ENCODE measurements at regions not wholly inside any gene's neighbourhood (a gene's known extent, or its start where the extent isn't known, plus 50 kb on each side); places are given as distances from the start of the nearest gene placed in this dataset.

DNA sequence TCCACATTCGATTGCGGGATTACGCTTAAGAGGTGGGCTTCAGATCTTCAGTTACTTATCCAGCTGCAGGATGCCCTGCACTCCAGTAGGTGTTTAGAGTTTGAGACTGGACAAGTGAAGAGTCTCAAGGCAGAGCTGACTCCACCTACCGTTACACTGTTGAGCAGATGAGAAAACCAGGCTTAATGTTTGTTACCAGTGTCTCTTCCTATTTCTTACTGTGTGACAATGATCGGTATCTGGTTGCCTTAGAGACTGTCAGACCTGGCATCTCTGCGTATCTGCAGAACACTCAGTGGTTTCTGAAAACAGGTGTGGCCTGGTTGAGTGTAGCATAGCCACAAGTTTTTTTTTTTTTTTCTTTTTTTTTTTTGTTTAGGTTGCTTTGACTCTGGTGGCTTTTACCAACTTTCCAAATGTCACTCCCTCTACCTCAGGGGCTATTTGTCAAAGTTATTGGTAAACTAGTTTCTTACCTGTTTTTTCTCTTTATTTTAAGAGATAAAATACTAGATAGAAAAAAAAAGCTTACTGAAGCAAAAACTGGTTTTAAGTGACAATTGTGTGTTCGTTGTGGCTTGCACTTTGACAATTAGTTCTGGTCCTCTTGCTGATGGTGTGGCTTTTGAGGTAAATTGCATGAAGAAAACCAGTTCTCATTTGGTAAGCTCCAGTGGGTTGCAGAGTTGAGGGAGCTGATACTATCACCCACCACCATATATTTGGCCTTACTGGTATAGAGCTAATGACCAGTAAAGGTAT is 284.8 kb downstream of the ETS1 start:
- no peak for DNase-seq

- DNase-seq = no peak
Measured at GRCh38 chr11:128301756-128302155, 285.6 kb downstream of the ETS1 start.

DNA sequence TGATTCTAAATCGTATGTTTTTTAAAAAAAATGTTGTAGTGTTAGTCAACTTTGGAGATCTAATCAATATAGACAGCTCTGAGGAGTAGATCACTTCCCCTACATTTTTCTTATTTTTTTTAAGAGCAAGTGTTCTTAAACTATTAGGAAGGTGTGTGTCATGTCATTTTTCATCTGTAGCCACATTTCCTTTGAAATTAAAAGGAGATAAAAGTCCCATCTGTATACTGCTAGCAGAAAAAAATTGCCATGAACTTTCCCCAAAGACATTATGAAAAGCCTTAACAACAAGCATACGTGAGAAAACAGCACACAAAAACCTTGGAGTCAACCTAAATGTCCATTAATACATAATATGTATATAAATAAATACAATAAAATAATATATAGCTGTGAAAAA is 286.6 kb downstream of the ETS1 start:
- DNase-seq = no peak

- DNase-seq = no peak
Measured at GRCh38 chr11:128299132-128299726, 288.1 kb downstream of the ETS1 start.

DNA sequence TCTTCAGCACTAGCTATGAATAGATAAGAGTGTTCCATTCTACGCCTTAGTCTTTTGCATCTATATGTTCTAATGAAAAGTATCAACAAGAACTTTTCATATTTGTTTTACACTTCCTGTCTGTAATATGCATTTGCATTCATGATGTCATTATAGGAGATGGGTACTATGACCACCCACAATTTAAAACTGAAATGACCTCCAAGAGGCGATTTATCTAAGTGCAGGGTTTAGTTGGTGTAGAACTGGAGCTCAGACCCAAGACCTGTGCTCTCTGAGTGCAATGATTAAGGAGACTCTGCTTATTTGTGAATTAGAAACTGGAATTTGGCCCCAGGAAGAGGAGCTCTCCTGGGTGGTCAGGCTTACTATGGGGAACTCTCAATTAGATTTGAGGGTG is 289.1 kb downstream of the ETS1 start:
- no peak for DNase-seq

DNA sequence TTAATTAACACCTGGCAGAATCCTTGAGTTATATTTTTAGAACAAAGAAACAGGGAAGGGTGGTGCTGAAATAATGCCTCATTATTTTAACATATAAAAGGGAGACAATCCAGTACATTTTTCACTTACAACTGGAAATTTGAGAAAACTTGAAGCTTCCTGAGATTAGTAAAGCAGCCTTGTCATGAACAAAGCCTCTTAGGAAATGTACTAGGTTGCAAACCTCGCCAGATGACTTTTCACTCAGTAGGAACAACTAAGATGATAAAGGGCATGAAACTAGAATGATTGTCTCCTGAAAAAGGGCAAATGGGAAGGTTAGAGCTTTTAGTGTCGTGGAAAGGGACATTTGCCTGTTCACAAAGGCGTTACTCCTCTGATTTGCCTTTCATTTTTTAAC is 289.6 kb downstream of the ETS1 start:
- no peak for DNase-seq

GRCh38 chr11:128297091-128297651 is 290.2 kb downstream of the ETS1 start:
- DNase-seq = no peak

DNA sequence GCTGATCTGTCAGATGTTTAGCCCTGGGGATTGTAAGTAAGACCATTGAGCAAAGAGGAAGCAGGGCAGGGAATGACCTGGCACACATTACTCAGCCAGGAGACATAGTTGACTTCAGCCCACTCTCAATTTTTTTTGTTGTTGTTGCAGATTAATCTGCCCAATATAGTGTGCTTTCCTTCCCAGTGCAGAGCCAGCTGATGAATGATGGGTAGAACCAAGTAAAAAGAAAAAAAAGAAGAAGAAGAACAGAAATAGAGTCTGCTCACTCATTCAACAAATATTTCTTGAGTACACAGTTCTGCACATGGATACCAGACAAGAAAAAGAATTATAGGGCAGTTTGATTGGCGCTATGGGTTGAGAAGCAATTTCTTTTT is 292.7 kb downstream of the ETS1 start:
- no peak for DNase-seq

- no peak for DNase-seq
Measured at GRCh38 chr11:128294001-128294670, 293.2 kb downstream of the ETS1 start.

DNA sequence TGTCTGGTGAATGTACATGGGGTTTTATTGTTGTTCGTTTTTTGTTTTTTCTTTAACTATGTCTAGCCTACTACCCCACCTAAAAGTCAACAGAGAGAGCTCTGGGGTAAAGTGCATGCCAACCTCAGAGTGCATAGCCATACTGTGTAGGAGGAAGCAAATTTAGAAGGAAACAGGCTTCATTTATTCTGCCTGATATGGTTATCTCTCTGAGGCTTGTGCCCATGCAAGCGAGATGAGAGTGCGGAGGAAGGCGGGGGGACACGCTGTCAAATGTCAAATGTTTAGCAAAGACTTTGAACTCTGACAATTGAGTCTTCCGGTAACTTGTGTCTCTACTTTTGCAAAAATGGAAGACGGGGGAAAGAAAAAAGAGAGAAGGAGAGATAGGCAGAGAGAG is 295.5 kb downstream of the ETS1 start:
- no peak for DNase-seq

GRCh38 chr11:128291007-128291406 is 296.4 kb downstream of the ETS1 start:
- DNase-seq = no peak

DNA sequence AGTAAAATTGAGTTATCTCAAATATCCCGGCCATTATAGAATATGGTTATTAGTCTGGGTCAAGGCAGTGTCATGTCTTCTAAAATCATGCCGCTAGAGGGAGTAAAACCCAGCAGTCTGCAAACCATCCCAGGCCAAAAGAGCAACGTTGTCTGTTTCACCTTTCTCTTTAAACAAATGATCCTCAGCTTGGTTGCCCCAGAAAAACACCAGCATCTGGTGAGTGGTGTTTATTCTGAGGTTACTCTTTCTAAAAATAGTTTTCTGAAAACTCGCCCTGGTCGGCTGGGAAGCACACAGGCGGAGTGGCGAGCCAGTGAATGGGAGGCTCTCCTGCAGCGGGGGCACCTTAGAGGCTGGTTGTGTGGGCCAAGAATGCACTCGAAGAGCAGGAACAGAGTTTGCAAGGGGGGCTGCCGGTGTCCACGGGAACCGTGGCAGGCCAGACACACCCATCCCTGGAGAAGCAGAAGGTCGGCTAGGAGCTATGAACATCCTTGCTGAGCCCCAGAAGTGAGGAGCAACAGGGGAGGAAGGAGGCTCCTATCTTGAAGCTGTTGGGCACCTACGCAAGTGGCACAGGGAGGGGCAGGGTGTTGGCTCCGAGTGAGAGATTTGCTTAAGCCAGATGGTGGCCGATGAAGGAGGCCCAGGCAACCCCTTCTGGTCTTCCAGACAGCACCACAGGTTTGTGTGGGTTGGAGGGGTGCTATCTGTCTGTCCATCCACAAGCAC is 297.1 kb downstream of the ETS1 start:
- DNase-seq = peak in 28 of 56 donors; percentile 4 to 53 (median 17)

- no peak for DNase-seq
Measured at GRCh38 chr11:128289048-128289447, 298.3 kb downstream of the ETS1 start.

DNA sequence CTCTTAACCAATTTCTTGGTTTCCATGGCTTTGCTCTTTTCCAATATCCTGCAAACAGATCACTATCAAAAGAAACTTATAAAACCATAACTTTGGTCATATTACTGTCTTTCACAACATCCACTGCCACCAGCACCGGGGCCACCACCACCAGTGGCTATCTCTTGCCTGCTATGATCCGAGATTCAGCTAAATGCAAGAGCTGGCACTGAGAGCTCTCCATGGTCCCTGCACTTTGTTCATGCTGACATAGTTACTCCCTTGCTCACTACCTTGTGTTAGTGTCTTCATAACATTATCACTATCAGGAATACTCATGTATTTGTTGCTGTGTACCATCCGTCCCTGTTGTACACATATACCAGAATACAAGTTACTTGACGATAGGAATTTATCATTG is 299.0 kb downstream of the ETS1 start:
- no peak for DNase-seq

DNA sequence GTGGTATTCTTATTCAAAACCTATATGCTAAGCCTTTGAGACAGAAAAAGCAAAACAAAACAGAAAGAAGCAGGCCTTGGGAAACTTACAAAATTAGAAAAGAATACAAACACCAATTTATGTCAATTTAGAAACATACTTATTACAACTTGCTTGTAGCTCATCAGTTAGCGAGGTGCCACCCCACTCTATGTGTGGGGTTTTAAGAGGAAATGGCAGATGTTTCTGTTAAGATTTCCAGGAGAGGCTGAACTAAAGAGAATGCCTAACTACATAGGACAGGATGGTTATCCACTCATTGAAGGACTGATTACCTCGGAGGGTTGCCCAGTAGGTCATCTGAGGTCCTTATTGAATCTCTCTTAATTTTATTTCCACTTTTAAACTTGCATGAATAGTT is 302.0 kb downstream of the ETS1 start:
- no peak for DNase-seq

DNA sequence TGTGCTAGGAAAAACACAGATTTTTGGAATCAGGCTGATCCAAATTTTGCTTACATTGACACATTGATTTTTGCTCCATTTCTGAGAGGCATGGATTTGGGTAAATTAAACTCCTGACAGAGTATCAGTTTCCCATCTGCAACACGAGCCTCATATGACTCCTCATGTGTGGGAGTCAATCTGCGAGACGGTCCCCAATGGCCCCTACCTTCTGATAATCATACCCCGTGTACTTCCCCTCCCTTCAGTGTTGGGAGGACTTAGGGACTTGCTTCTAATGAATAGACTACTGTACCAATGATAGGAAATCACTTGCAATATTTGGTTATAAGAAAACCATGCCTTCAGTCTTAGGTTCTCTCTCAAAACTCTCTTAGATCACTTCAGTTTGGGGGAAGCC is 302.7 kb downstream of the ETS1 start:
- no peak for DNase-seq

DNA sequence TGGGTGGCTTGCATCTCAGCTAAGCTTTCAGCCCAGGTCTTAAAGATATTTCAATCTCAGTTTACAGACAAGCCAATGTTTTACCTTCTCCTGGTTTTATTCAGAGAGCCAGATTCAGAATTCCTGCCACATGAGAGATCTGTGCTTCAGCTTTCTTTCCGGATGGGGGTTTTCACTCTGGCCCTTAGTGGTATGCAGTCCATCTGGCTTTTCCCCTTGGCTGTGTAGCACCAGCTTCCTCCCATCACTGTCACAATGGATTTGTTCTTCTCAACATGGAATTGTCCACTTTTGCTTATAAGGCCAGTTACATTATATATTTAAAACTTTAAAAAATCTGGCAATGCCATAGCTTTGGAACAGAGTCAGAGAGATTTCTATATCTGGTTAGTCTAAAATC is 303.9 kb downstream of the ETS1 start:
- DNase-seq = no peak

DNA sequence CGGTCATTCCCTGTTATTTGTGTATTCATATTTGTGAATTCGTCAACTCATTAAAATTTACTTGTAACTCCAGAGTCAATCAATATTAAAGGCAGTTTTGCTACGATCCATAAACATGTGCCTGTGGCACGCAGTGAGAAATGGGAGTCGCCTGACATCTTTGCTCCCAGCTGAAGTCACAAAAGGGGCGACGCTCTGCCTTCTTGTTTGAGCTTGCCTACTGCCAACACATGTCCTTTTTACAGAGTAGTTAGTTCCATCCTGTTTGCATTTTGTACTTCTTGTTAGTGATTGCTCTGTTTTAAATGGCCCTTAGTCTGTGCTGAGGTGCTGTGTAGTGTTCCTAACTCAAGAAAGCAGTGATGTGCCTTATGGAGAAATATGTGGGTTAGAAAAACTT is 305.3 kb downstream of the ETS1 start:
- DNase-seq = no peak

DNA sequence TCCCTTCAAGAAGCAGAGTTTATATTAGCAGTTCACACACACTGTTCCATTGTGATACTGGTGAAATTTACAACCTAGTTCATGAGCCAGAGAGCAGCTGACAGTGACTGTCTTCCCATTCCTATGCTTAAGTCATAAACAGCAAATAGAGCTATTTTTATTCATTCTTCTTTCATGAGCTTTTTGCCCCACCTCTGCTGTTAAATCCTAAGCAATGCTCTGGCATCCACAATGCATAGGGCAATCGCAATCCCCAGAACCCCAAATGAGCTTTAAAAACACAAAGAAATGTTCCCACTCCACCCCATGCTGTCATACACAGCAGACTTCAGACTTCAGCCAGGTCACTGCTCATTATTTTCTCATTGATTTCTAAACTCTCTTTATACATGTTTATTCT is 307.5 kb downstream of the ETS1 start:
- no peak for DNase-seq

DNA sequence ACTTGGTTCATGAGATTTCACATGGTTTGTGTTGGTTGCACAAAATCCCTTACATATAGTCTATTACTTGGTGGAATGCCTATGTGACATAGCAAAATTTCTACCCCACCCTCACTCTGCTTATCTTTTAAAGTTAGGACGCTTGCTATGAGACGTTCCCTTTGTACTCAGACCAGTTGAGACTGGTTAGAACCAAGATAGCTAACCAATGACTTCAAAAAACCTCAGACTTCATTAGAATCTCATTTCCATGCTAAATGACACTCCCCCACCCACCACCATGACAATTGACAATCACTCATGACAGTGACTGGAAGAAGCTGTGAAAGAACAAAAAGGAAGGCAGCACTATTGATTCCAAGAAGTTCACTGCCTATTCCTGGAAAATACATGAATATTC is 313.6 kb downstream of the ETS1 start:
- DNase-seq = no peak

DNA sequence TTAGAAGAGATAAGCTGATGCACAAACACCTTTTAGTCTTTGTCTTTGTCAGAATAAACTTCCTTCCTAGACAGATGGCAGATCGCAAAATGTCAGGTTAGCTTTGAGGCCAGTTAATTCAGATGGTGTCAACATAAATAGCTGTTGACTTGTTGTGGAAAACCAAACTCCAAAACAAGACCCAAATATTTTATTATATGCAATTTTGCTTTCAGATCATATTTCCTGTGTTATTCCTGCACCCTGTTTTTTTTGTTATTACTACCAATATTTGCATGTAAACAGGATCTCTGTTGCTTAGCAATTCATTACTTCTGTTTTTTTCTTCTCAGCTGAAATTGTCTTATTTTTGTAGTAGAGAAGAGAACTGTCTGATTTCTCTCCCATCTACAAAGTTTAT is 316.0 kb downstream of the ETS1 start:
- DNase-seq = no peak

DNA sequence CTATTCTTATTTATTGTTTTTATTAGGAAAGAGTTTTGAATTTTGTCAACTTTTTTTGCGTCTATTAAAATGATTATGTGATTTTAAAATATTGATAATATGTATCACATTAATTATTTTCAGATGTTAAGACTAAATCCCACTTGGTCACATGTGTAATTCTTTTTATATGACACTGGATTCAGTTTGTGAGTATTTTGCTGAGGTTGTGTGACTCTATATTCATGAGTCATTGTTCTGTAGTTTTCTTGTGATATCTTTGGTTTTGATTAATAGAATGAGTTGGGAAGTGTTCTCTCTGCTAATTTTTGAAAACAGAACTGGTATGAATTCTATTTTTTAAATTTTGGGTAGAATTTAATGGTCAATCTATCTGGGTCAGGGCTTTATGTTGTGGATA is 317.9 kb downstream of the ETS1 start:
- DNase-seq = no peak

Data from nucleus accumbens (tissue), 56 donors.